Ascending aorta (tissue), 2 donors: ENCODE measurements at regions not wholly inside any gene's neighbourhood (a gene's known extent, or its start where the extent isn't known, plus 50 kb on each side); places are given as distances from the start of the nearest gene placed in this dataset.
"Not testable (repeated sequence)": the region's sequence is repeated elsewhere in the genome, so short reads cannot be mapped to it uniquely, and the experiment has no call there.

Experiments
- DNase-seq, 2 donors: peaks; one replicate each; pipeline ENCODE4 v3.0.0-alpha.2; 2019; ENCODE audit warnings: low spot score in 2 of 2
- H3K27ac ChIP-seq, 2 donors: fragments of 200-600 bp; sonication (generic); one replicate each; pipeline ENCODE4 v1.5.1; 2016 to 2017; ENCODE audit warnings: mild to moderate bottlenecking in 1 of 2
- H3K27me3 ChIP-seq: fragments of 200-600 bp; sonication (generic); one replicate; pipeline ENCODE4 v1.5.1; 2017
- H3K36me3 ChIP-seq, 2 donors: fragments of 200-600 bp; sonication (generic); one replicate each; pipeline ENCODE4 v1.5.1; 2016
- H3K4me1 ChIP-seq, 2 donors: fragments of 200-600 bp; sonication (generic); one replicate each; pipeline ENCODE4 v1.5.1; 2016 to 2017; ENCODE audit warnings: mild to moderate bottlenecking in 1 of 2
- H3K4me3 ChIP-seq, 2 donors: fragments of 200-600 bp; sonication (generic); one replicate each; pipeline ENCODE4 v1.5.1; 2016 to 2017; ENCODE audit warnings: mild to moderate bottlenecking in 1 of 2
- H3K9me3 ChIP-seq, 2 donors: fragments of 200-600 bp; sonication (generic); one replicate each; pipeline ENCODE4 v1.5.1; 2016
- intact Hi-C: fragments of 100-400 bp; cut with DNase I; formaldehyde crosslinking; loops from one replicate; pipeline ENCODE4 v1.15.1; 2023
- TF ChIP-seq, protein P1 (sequence below), 3 experiments: fragments of 200-600 bp in 2 of 3; fragments of 450-650 bp in 1 of 3; sonication (generic) in 2 of 3; IDR thresholded peaks; one replicate each; pipeline ENCODE4 v1.5.1; 2016 to 2019; ENCODE audit warnings: antibody characterized with exemption in 3 of 3, mild to moderate bottlenecking in 1 of 3, moderate library complexity in 1 of 3

DNA sequence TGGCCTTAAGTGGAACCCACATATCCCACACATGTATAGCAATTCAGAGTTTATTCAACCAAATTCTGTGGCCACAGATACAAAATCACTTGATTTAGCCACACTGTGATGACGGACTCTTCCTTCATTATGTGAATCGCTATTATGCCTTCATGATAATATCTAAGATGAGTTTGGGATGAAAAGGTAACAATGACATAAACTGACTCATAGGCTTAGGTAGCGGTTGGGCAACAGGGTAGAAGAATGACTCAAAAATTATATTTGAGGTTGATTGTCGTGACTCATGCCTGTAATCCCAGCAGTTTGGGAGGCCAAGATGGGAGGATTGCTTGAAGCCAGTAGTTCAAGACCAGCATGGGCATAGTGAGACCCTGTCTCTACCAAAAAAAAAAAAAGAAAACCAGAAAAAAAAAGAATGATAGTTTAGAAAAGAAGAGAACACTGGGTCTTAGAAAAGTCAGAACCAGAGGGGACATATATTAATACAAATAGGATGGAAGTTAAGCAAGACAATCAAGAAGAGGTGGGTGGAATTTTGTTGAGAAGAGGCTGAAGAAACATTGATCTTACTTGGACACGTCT lies 70.4 kb upstream of the USP9X start:
- H3K27ac ChIP-seq: no peak overlapping the region
- DNase-seq: no peak
- intact Hi-C loops: loop anchor here (5.0 kb wide), 1 partner anchor 83 kb away; no protein-coding TSS in a partner anchor
- no peaks in the 10 kb centered on the region for H3K27me3 ChIP-seq
- no peak overlapping the region for H3K4me3 ChIP-seq
- no peaks in the 10 kb centered on the region for H3K36me3 ChIP-seq
- H3K9me3 ChIP-seq: no peaks in the 10 kb centered on the region
- TF ChIP-seq, protein P1, sequence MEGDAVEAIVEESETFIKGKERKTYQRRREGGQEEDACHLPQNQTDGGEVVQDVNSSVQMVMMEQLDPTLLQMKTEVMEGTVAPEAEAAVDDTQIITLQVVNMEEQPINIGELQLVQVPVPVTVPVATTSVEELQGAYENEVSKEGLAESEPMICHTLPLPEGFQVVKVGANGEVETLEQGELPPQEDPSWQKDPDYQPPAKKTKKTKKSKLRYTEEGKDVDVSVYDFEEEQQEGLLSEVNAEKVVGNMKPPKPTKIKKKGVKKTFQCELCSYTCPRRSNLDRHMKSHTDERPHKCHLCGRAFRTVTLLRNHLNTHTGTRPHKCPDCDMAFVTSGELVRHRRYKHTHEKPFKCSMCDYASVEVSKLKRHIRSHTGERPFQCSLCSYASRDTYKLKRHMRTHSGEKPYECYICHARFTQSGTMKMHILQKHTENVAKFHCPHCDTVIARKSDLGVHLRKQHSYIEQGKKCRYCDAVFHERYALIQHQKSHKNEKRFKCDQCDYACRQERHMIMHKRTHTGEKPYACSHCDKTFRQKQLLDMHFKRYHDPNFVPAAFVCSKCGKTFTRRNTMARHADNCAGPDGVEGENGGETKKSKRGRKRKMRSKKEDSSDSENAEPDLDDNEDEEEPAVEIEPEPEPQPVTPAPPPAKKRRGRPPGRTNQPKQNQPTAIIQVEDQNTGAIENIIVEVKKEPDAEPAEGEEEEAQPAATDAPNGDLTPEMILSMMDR (IDR thresholded peaks at IDR 0.05): no peak
- H3K4me1 ChIP-seq: peaks cover 0 to 2% of the 10 kb centered on the region in 2 donors

DNA sequence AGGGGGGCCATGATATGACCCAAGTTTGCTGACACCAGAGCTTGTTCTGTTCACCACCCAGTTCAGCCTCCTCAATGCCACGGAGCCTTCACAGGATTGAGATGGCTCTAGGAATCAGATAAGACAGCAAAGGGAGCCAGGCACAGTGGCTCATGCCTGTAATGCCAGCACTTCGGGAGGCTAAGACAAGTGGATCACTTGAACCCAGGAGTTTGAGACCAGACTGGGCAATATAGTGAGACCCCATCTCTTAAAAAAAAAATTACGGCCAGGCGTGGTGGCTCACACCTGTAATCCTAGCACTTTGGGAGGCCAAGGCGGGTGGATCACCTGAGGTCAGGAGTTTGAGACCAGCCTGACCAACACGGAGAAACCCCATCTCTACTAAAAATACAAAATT lies 67.5 kb upstream of the USP9X start:
- H3K4me3 ChIP-seq, H3K36me3 ChIP-seq, H3K4me1 ChIP-seq, DNase-seq, H3K9me3 ChIP-seq, H3K27ac ChIP-seq, intact Hi-C loops, H3K27me3 ChIP-seq: not testable (repeated sequence)

DNA sequence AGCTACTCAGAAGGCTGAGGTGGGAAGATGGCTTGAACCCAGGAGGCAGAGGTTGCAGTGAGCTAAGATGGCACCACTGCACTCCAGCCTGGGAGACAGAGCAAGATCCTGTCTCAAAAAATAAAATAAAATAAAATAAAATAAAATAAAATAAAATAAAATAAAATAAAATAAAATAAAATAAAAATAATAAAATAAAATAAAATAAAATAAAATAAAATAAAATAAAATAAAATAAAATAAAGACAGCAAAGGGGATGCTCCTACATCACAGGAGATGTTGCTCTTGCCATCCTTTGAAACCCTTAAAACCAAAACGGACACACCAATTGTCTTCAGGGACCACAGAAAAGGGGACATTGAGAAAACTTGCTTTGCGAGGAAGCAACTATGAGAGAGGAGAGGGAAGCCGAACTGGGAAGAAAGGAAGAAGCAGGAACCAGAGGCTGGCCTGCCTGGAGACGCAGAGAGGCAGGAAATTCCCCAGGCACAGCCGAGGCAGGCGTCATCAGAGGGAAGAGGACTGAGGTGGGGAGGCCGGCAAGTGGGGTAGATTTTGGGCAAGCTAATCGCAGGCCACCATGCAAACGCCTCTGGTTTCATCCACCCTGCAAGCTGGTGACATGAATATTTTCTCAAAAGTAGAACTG lies 66.7 kb upstream of the USP9X start:
- intact Hi-C loops, H3K36me3 ChIP-seq, DNase-seq, H3K4me3 ChIP-seq, H3K4me1 ChIP-seq, H3K27me3 ChIP-seq, H3K9me3 ChIP-seq, H3K27ac ChIP-seq: not testable (repeated sequence)

DNA sequence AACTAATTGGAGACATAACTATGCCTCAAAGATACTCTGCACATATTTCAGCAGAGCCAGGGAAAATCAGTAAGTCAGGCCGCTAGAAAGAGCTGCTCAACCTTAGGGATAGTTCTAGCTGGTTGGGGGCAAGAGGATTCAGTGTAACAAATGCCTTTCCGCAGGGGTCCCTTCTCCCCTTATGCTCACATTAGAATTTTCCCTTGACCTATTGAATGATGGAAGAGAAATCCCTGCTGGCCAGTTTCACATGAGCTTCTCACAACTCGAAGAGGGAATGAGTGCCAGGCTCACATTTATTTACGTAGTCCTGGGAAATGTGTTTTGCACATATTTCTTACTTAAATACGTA lies 66.2 kb upstream of the USP9X start:
- Histone ChIP-seq H3K27ac (no peak overlapping the region), H3K9me3 (no peaks in the 10 kb centered on the region), H3K4me1 (no peaks in the 10 kb centered on the region), H3K36me3 (no peaks in the 10 kb centered on the region), H3K27me3 (no peaks in the 10 kb centered on the region), H3K4me3 (no peak overlapping the region)
- TF ChIP-seq, protein P1 (IDR thresholded peaks at IDR 0.05): no peak
- intact Hi-C loops: no loop called here
- DNase-seq: no peak

DNA sequence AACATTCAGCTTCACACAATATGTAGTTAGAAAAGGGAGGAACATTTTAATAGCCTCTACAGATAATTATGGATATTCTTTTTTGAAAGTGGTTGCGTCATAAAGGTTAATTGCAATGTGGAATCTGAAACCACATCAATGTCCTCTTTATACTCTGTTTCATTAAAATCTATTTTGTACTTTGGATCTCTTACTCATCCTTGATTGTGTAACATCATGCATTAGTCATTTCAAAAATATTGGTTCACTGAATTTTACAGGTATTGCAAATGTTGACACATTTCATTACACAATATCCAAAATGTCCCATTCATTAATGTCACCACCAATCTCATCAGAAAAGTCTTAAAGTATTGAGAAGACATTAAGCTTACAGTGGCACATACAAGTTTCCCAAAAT lies 62.7 kb upstream of the USP9X start:
- DNase-seq: no peak
- intact Hi-C loops: no loop called here
- Histone ChIP-seq H3K27ac (no peak overlapping the region), H3K9me3 (no peaks in the 10 kb centered on the region), H3K4me3 (no peak overlapping the region), H3K36me3 (no peaks in the 10 kb centered on the region), H3K4me1 (no peaks in the 10 kb centered on the region), H3K27me3 (no peaks in the 10 kb centered on the region)
- TF ChIP-seq, protein P1 (IDR thresholded peaks at IDR 0.05): no peak

DNA sequence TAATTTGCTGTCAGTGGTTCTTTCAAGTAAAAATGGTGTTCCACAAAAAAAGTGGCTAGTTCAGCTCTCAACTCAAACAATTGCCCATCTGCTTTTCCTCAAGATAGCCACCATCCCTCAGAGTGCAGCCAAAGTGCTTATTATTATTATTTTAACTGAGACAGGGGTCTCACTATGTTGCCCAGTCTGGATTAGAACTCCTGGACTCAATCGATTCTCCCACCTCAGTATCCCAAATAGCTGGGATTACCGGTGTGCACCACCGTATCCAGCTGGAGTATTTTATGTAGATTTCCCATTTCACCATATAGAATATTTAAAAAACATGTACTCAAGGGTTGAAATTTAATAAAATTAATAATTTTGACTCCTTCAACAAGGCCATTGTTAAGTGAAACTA lies 62.1 kb upstream of the USP9X start:
- no peak for DNase-seq
- Histone ChIP-seq H3K4me3 (no peak overlapping the region), H3K9me3 (no peaks in the 10 kb centered on the region), H3K4me1 (no peaks in the 10 kb centered on the region), H3K27me3 (no peaks in the 10 kb centered on the region), H3K27ac (no peak overlapping the region), H3K36me3 (no peaks in the 10 kb centered on the region)
- TF ChIP-seq, protein P1 (IDR thresholded peaks at IDR 0.05): no peak
- intact Hi-C loops: no loop called here

DNA sequence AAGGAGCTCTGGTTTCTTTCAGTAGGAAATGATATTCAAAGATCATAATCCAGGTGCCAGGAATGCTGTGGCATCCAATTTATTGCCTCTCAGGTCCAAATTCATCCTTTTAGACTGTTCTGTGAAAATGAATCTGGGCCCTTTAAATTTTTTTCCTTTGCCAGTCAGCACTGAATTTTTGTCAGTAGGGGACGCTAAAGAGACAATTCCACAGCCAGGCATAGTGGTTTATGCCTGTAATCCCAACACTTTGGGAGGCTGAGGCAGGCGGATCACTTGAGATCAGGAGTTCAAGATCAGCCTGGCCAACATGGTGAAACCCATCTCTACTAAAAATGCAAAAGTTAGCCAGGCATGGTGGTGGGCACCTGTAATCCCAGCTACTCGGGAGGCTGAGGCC lies 60.9 kb upstream of the USP9X start:
- H3K36me3 ChIP-seq, intact Hi-C loops, H3K27me3 ChIP-seq, DNase-seq, H3K4me1 ChIP-seq, H3K4me3 ChIP-seq, H3K27ac ChIP-seq, H3K9me3 ChIP-seq: not testable (repeated sequence)
